Activated CD4-positive, alpha-beta T cell treated with anti-CD3 and anti-CD28 coated beads, Interleukin-2, Interleukin-4, amounts not matched to agents 100 ng/mL and 50 ng/mL, durations not matched to agents 16 hours and 8 hours (primary cell): ENCODE measurements at regions not wholly inside any gene's neighbourhood (a gene's known extent, or its start where the extent isn't known, plus 50 kb on each side); places are given as distances from the start of the nearest gene placed in this dataset.
"Not testable (repeated sequence)": the region's sequence is repeated elsewhere in the genome, so short reads cannot be mapped to it uniquely, and the experiment has no call there.

Experiments used
- DNase-seq: peaks from one replicate; pipeline ENCODE4 v3.0.0-alpha.2; 2020; ENCODE audit warnings: low spot score

- DNase-seq, result peak; percentile 23
Measured at GRCh38 chr6:120354452-120355098, 979.7 kb downstream of the TBC1D32 start.

- no peak for DNase-seq
Measured at GRCh38 chr6:120352491-120352890, 981.8 kb downstream of the TBC1D32 start.

- no peak for DNase-seq
Measured at GRCh38 chr6:120348926-120349325, 985.4 kb downstream of the TBC1D32 start.

- DNase-seq, result no peak
Measured at GRCh38 chr6:120328521-120328920, 979.0 kb upstream of the MAN1A1 start.

- DNase-seq, result no peak
Measured at GRCh38 chr6:120320481-120321162, 971.1 kb upstream of the MAN1A1 start.

GRCh38 chr6:120304223-120304622, 954.7 kb upstream of the MAN1A1 start:
- DNase-seq, result no peak

- DNase-seq, result no peak
Measured at GRCh38 chr6:120303527-120303926, 954.0 kb upstream of the MAN1A1 start.

- no peak for DNase-seq
Measured at GRCh38 chr6:120302041-120302440, 952.5 kb upstream of the MAN1A1 start.

- no peak for DNase-seq
Measured at GRCh38 chr6:120290964-120291363, 941.4 kb upstream of the MAN1A1 start.

GRCh38 chr6:120282005-120282404, 932.4 kb upstream of the MAN1A1 start:
- DNase-seq, result no peak

GRCh38 chr6:120279466-120280167, 930.1 kb upstream of the MAN1A1 start:
- DNase-seq, result no peak

- no peak for DNase-seq
Measured at GRCh38 chr6:120278689-120279396, 929.3 kb upstream of the MAN1A1 start.

GRCh38 chr6:120274547-120274946, 925.0 kb upstream of the MAN1A1 start:
- no peak for DNase-seq

- no peak for DNase-seq
Measured at GRCh38 chr6:120273411-120273810, 923.9 kb upstream of the MAN1A1 start.

GRCh38 chr6:120272038-120272437, 922.5 kb upstream of the MAN1A1 start:
- no peak for DNase-seq

- DNase-seq, result not testable (repeated sequence)
Measured at GRCh38 chr6:120268256-120268655, 918.7 kb upstream of the MAN1A1 start.

- DNase-seq, result no peak
Measured at GRCh38 chr6:120262354-120262753, 912.8 kb upstream of the MAN1A1 start.

GRCh38 chr6:120260636-120261035, 911.1 kb upstream of the MAN1A1 start:
- no peak for DNase-seq

- no peak for DNase-seq
Measured at GRCh38 chr6:120254651-120255050, 905.1 kb upstream of the MAN1A1 start.

GRCh38 chr6:120248451-120248850, 898.9 kb upstream of the MAN1A1 start:
- DNase-seq, result no peak

- no peak for DNase-seq
Measured at GRCh38 chr6:120237221-120237620, 887.7 kb upstream of the MAN1A1 start.

- no peak for DNase-seq
Measured at GRCh38 chr6:120230008-120230407, 880.4 kb upstream of the MAN1A1 start.

GRCh38 chr6:120228297-120228696, 878.7 kb upstream of the MAN1A1 start:
- no peak for DNase-seq
